Spinal cord (tissue), 9 donors: ENCODE measurements at regions not wholly inside any gene's neighbourhood (a gene's known extent, or its start where the extent isn't known, plus 50 kb on each side); places are given as distances from the start of the nearest gene placed in this dataset.

Source experiments
- DNase-seq, 6 donors: peaks; one replicate each; pipeline versions ENCODE4 v3.0.0 to v3.0.0-alpha.2; 2013 to 2015; ENCODE audit warnings: low spot score in 6 of 6, low read depth in 4 of 6
- H3K27ac ChIP-seq: one replicate; pipeline ENCODE4 v1.5.1; 2013; ENCODE audit warnings: low read depth, low read length, control low read depth
- H3K27me3 ChIP-seq: one replicate; pipeline ENCODE4 v1.6.1; 2013; ENCODE audit warnings: low read length; ENCODE audit not compliant: control insufficient read depth, insufficient read depth
- H3K36me3 ChIP-seq: one replicate; pipeline ENCODE4 v1.6.1; 2013; ENCODE audit warnings: low read length; ENCODE audit not compliant: control insufficient read depth, insufficient read depth
- H3K4me1 ChIP-seq: one replicate; pipeline ENCODE4 v1.6.1; 2013; ENCODE audit warnings: low read length; ENCODE audit not compliant: control insufficient read depth, insufficient read depth
- H3K4me3 ChIP-seq: one replicate; pipeline ENCODE4 v1.5.1; 2013; ENCODE audit warnings: low read depth, low read length, control low read depth
- H3K9me3 ChIP-seq: one replicate; pipeline ENCODE4 v1.6.1; 2013; ENCODE audit warnings: low read length; ENCODE audit not compliant: control insufficient read depth, insufficient read depth
- WGBS: methylation state at CpG from one replicate; pipeline ENCODE4 v1.1.5; 2013; ENCODE audit warnings: missing lambda C conversion rate; ENCODE audit not compliant: insufficient coverage; 5-methylcytosine and 5-hydroxymethylcytosine counted together
- donor health status: healthy.

DNA sequence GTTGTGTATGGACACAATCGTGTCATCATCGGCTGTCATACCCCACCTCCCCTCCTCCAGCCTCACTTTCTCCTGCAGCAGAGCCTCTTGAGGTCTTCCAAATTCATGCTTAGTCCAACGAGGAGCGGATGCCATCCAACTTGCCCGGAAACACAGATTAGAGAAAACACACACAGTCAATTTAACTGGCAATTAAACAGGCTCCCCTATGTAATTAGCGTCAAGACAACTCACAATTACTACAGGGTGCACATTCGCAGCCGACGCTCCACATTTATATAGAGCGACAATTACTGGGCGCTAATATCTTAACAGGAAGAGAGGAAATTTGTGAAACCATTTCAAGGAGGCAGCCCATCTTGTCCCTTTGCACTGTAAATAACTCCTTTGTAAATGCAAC is 86.0 kb upstream of the ZNF618 start:
- H3K36me3 ChIP-seq: no peaks in the 10 kb centered on the region
- peak in 2 of 6 donors; percentile 27 to 83 for DNase-seq
- WGBS: 51% methylated on average over 6 of the region's 11 CpGs
- no peaks in the 10 kb centered on the region for H3K9me3 ChIP-seq
- no peak overlapping the region for H3K4me3 ChIP-seq
- H3K27ac ChIP-seq: no peak overlapping the region
- no peaks in the 10 kb centered on the region for H3K27me3 ChIP-seq
- H3K4me1 ChIP-seq: peaks cover 23% of the 10 kb centered on the region

DNA sequence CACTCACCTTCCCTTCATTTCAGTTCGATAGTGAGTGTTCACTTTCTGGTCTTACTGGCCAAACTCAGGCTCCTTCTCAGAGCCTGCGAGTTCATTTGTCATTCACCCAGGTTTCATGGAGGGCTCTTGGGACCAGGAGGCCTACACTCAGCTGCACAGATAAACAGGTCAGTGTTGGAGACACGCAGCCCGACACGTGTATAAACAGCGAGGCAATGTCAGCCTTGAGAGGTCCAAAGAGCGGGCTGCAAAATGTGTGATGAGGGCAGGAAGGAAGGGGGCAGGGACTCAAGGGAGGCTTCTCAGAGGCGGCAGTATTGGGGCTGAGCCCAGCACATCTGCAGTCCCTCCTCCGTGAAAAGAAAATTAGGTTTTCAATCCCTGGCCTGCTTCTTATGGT is 82.6 kb upstream of the ZNF618 start:
- Histone ChIP-seq H3K4me3 (no peak overlapping the region), H3K36me3 (no peaks in the 10 kb centered on the region), H3K9me3 (no peaks in the 10 kb centered on the region), H3K27me3 (no peaks in the 10 kb centered on the region), H3K4me1 (peaks cover 8% of the 10 kb centered on the region), H3K27ac (no peak overlapping the region)
- WGBS: 80% methylated on average over 9 of the region's 9 CpGs
- DNase-seq: no peak

DNA sequence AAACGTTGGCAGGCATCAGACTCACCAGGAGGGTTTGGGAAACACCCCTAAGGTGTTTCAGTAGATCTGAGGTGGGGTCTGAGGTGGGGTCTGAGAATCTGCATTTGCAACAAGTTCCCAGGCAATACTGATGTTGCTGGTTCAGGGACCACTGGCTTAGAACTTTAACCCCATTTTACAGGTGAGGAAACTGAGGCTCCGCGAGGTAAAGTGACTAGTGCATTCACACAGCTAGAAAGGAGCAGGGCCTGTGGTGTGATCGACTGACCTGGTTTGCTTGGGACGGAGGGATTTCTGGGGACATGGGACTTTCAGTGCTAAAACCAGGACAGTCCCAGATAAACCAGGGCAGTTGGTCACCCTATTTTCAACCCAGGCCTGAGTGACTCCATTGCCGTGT is 81.4 kb upstream of the ZNF618 start:
- H3K36me3 ChIP-seq: no peaks in the 10 kb centered on the region
- H3K27me3 ChIP-seq: no peaks in the 10 kb centered on the region
- 80% methylated on average over 5 of the region's 6 CpGs for WGBS
- H3K4me3 ChIP-seq: no peak overlapping the region
- no peak overlapping the region for H3K27ac ChIP-seq
- no peaks in the 10 kb centered on the region for H3K9me3 ChIP-seq
- H3K4me1 ChIP-seq: peaks cover 3% of the 10 kb centered on the region
- no peak for DNase-seq

DNA sequence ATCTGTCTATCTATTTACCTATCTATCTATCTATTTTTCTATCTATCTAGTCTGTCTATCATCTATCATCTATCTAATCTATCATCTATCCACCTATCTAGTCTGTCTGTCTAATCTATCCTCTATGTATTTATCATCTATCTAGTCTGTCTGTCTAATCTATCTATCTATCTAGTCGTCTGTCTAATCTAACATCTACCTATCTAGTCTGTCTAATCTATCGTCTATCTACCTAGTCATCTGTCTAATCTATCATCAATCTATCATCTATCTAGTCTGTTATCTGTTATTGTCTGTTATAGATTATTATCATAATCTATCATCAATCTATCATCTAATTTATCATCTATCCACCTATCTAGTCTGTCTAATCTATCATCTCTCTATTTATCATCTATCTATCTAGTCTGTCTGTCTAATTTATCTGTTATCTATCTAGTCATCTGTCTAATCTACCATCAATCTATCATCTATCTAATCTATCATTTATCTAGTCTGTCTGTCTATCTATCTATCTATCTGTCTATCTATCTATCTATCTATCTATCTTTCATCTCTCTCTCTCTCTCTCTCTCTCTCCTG is 80.2 kb upstream of the ZNF618 start:
- no peak for DNase-seq
- H3K27ac ChIP-seq: no peak overlapping the region
- no CpG with 5 or more reads among the region's 2 CpGs for WGBS
- no peaks in the 10 kb centered on the region for H3K4me1 ChIP-seq
- H3K27me3 ChIP-seq: no peaks in the 10 kb centered on the region
- no peak overlapping the region for H3K4me3 ChIP-seq
- no peaks in the 10 kb centered on the region for H3K9me3 ChIP-seq
- no peaks in the 10 kb centered on the region for H3K36me3 ChIP-seq

DNA sequence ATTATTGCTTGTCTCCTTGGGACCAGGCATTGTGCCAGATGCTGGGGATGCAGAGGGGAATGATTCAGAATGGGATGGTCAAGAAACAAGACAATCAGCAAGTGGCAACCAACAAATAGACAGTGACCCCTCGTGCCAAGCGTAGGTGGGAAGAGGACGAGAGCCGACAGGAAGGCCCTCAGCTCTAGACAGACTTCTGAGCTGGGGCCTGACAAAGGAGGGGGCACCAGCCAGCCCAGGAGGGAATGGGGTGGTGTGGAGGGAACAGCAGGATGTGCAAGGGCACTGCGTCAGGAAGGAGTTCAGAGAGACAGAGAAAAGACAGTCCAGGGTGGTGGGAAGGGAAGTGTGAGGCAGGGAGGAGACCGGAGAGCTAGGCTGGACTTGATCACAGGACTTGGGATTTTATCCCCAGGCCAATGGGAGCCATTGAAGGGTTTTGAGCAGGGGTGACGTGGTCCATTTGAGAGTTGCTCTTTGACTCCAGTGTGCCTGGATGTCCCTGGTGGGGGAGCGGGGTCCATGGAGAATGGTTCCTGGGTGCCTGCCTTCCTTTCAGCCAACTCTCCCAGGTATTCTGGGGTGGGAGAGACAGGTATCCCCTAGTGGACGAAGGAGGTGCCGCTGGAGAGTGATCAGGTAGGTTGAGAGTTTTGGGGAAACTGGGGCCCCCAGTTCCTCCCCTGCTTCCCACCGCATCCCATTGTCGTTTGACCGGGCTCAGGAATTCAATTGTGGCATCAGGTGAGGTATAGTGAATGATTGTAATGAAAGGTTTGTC is 79.3 kb upstream of the ZNF618 start:
- no peaks in the 10 kb centered on the region for H3K27me3 ChIP-seq
- no peak for DNase-seq
- H3K4me3 ChIP-seq: no peak overlapping the region
- 84% methylated on average over 11 of the region's 13 CpGs for WGBS
- H3K4me1 ChIP-seq: no peaks in the 10 kb centered on the region
- no peaks in the 10 kb centered on the region for H3K36me3 ChIP-seq
- H3K9me3 ChIP-seq: no peaks in the 10 kb centered on the region
- no peak overlapping the region for H3K27ac ChIP-seq

DNA sequence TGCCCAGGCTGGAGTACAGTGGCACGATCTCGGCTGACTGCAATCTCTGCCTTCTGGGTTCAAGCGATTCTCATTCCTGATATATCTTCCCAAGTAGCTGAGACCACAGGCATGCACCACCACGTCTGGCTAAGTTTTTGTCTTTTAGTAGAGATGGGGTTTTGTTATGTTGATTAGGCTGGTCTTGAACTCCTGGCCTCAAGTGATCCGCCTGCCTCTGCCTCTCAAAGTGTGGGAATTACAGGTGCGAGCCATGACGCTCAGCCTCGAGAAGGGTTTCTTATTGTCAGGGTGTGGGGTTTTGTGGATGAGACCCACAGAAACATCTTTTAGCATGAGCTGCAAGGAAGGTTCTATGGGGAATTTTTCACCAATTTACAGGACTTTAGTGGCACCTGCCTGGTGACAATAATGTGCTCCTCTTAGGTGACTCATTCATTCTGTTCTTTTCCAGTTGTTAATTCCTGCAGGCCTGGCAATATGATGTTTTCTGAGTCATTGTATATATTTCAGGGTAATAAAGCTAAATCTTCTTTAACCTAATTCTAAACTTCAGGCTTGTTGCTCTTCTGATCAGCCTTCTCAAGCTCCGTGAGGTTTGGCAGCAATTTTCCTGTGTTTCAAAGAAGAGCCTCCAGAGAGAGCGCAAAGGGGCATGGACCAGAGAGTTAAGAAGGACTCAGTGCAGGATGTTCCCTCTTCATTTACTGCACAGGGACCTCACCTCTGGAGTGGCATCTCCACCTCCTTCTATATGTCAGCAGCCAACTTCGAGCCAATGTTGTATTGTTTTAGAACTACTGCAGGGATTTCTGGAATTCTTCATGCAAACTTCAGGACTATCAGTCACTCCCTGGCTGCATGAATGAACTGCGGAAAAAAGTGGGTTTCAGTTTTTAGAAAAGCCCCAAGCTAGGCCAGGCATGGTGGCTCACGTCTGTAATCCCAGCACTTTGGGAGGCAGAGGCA is 77.8 kb upstream of the ZNF618 start:
- Histone ChIP-seq H3K4me3 (no peak overlapping the region), H3K27me3 (no peaks in the 10 kb centered on the region), H3K36me3 (no peaks in the 10 kb centered on the region), H3K9me3 (no peaks in the 10 kb centered on the region), H3K27ac (no peak overlapping the region), H3K4me1 (no peaks in the 10 kb centered on the region)
- WGBS: 85% methylated on average over 9 of the region's 13 CpGs
- no peak for DNase-seq

DNA sequence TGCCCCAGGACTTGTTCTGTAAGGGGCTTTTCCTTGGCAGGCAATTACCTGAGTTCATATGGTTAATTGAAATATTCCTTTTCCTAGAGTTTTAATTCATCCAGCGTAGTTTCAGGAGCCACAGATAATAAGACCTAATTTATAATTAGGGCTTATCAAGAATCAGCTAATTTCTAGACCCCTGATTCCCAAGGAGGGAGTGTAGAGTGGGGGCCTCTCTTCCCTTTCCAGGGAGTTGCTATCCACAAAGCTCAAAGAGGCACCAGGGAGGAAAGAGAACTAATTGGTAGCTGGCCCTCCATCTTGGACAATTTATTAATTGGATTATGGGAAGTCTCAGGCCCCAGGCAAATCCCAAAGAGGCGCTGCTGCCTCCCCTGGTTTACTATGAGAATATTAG is 75.8 kb upstream of the ZNF618 start:
- WGBS: 100% methylated on average over 1 of the region's 2 CpGs
- DNase-seq: no peak
- Histone ChIP-seq H3K27ac (no peak overlapping the region), H3K4me1 (no peaks in the 10 kb centered on the region), H3K9me3 (no peaks in the 10 kb centered on the region), H3K4me3 (no peak overlapping the region), H3K36me3 (no peaks in the 10 kb centered on the region), H3K27me3 (no peaks in the 10 kb centered on the region)

DNA sequence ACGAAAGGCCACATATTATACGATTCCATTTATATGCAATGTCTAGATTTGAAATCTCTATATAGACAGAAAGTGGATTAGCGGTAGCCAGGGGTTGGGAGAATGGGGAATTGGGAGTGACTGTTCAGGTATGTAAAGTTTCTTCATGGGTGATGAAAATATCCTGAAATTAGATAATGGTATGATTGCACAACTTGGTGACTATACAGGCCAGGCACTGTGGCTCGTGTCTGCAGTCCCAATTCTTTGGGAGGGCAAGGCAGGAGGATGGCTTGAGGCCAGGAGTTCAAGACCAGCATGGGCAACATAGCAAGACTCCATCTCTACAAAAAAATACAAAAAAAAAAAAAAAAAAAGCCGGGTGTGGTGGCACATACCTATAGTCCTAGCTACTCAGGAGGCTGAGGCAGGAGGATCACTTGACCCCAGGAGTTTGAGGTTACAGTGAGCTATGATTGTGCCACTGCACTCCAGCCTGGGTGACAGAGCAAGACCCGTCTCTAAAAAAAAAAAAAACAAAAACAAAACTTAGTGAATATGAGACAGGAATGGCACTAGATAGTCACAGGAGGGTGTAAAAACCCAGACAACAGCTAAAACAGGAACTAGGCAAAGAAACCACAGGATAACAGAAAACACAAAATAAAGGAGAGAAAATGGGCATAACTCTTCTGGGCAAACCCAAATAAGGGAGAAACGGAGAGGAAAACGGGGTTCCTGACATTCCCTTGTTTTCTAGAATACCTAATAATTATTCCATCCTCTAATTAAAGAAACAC is 72.1 kb upstream of the ZNF618 start:
- peaks cover 5% of the 10 kb centered on the region for H3K4me1 ChIP-seq
- no peak overlapping the region for H3K27ac ChIP-seq
- no peaks in the 10 kb centered on the region for H3K36me3 ChIP-seq
- WGBS: 100% methylated on average over 2 of the region's 8 CpGs
- no peaks in the 10 kb centered on the region for H3K9me3 ChIP-seq
- no peak for DNase-seq
- no peak overlapping the region for H3K4me3 ChIP-seq
- H3K27me3 ChIP-seq: no peaks in the 10 kb centered on the region

DNA sequence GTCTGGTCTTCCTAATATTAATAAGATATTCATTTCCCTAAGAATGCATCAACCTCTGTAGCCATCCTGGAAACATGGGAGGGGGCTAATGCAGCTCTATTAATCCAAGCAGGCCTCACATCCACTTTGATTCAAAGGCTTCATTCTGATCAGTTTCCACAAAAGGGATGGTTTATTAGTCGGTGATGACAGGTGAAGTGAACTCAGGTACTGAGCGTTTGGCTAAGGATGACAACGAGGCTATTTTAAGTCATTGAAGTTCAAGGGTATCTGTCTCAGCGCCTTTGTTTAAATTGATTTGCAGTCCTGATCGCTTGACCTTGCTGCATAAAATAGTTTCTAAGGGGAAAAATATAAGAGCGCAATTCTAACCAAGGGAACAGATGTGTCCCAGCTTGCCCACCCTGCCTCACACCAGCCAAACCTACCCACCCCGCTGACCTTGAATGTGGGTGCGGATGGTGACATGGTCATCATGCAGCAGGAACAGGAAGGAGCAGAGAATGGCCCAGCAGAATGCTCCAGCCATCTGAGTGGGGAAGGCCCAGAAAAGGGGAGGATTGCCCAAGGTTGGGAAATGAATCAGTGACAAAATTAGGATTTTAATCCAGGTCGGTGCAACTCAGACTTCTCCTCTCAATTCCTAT is 70.5 kb upstream of the ZNF618 start:
- H3K9me3 ChIP-seq: no peaks in the 10 kb centered on the region
- peaks cover 5% of the 10 kb centered on the region for H3K4me1 ChIP-seq
- no peak overlapping the region for H3K27ac ChIP-seq
- WGBS: 90% methylated on average over 5 of the region's 9 CpGs
- H3K4me3 ChIP-seq: no peak overlapping the region
- H3K27me3 ChIP-seq: no peaks in the 10 kb centered on the region
- H3K36me3 ChIP-seq: no peaks in the 10 kb centered on the region
- DNase-seq: no peak
